Ascending aorta (tissue), 2 donors: ENCODE measurements at regions not wholly inside any gene's neighbourhood (a gene's known extent, or its start where the extent isn't known, plus 50 kb on each side); places are given as distances from the start of the nearest gene placed in this dataset.

Experiments used
- DNase-seq, 2 donors: peaks; one replicate each; pipeline ENCODE4 v3.0.0-alpha.2; 2019; ENCODE audit warnings: low spot score in 2 of 2
- H3K27ac ChIP-seq, 2 donors: fragments of 200-600 bp; sonication (generic); one replicate each; pipeline ENCODE4 v1.5.1; 2016 to 2017; ENCODE audit warnings: mild to moderate bottlenecking in 1 of 2
- H3K27me3 ChIP-seq: fragments of 200-600 bp; sonication (generic); one replicate; pipeline ENCODE4 v1.5.1; 2017
- H3K36me3 ChIP-seq, 2 donors: fragments of 200-600 bp; sonication (generic); one replicate each; pipeline ENCODE4 v1.5.1; 2016
- H3K4me1 ChIP-seq, 2 donors: fragments of 200-600 bp; sonication (generic); one replicate each; pipeline ENCODE4 v1.5.1; 2016 to 2017; ENCODE audit warnings: mild to moderate bottlenecking in 1 of 2
- H3K4me3 ChIP-seq, 2 donors: fragments of 200-600 bp; sonication (generic); one replicate each; pipeline ENCODE4 v1.5.1; 2016 to 2017; ENCODE audit warnings: mild to moderate bottlenecking in 1 of 2
- H3K9me3 ChIP-seq, 2 donors: fragments of 200-600 bp; sonication (generic); one replicate each; pipeline ENCODE4 v1.5.1; 2016
- CTCF ChIP-seq, 3 experiments: fragments of 200-600 bp in 2 of 3; fragments of 450-650 bp in 1 of 3; sonication (generic) in 2 of 3; IDR thresholded peaks; one replicate each; pipeline ENCODE4 v1.5.1; 2016 to 2019; ENCODE audit warnings: antibody characterized with exemption in 3 of 3, mild to moderate bottlenecking in 1 of 3, moderate library complexity in 1 of 3
- intact Hi-C: fragments of 100-400 bp; cut with DNase I; formaldehyde crosslinking; loops from one replicate; pipeline ENCODE4 v1.15.1; 2023

- Histone ChIP-seq H3K36me3 (no peaks in the 10 kb centered on the region), H3K9me3 (no peaks in the 10 kb centered on the region), H3K27me3 (no peaks in the 10 kb centered on the region), H3K4me3 (no peak overlapping the region), H3K27ac (no peak overlapping the region), H3K4me1 (no peaks in the 10 kb centered on the region)
- intact Hi-C loops: no loop called here
- peak; percentile 27 to 54 (median 33) for TF ChIP-seq CTCF (IDR thresholded peaks at IDR 0.05)
- no peak for DNase-seq
These were observed 60.0 kb upstream of the MPHOSPH6 start for GRCh38 chr16:82229800-82230619.

GRCh38 chr16:82226327-82226726, 56.3 kb upstream of the MPHOSPH6 start:
- H3K36me3 ChIP-seq: no peaks in the 10 kb centered on the region
- H3K27me3 ChIP-seq: no peaks in the 10 kb centered on the region
- no peak overlapping the region for H3K27ac ChIP-seq
- DNase-seq: no peak
- H3K4me3 ChIP-seq: no peak overlapping the region
- no peak for TF ChIP-seq CTCF (IDR thresholded peaks at IDR 0.05)
- H3K4me1 ChIP-seq: no peaks in the 10 kb centered on the region
- H3K9me3 ChIP-seq: no peaks in the 10 kb centered on the region
- intact Hi-C loops: no loop called here

GRCh38 chr16:82224821-82225220, 54.8 kb upstream of the MPHOSPH6 start:
- H3K27ac ChIP-seq: no peak overlapping the region
- no peaks in the 10 kb centered on the region for H3K27me3 ChIP-seq
- H3K4me3 ChIP-seq: no peak overlapping the region
- DNase-seq: no peak
- no peaks in the 10 kb centered on the region for H3K9me3 ChIP-seq
- intact Hi-C loops: no loop called here
- H3K36me3 ChIP-seq: no peaks in the 10 kb centered on the region
- TF ChIP-seq CTCF (IDR thresholded peaks at IDR 0.05): no peak
- no peaks in the 10 kb centered on the region for H3K4me1 ChIP-seq

- H3K4me3 ChIP-seq: no peak overlapping the region
- no peaks in the 10 kb centered on the region for H3K36me3 ChIP-seq
- no peaks in the 10 kb centered on the region for H3K4me1 ChIP-seq
- H3K27me3 ChIP-seq: no peaks in the 10 kb centered on the region
- no peak for DNase-seq
- no peak for TF ChIP-seq CTCF (IDR thresholded peaks at IDR 0.05)
- intact Hi-C loops: no loop called here
- no peak overlapping the region for H3K27ac ChIP-seq
- no peaks in the 10 kb centered on the region for H3K9me3 ChIP-seq
These were observed 50.5 kb upstream of the MPHOSPH6 start for GRCh38 chr16:82220541-82220940.
